ENCODE measurements at regions not wholly inside any gene's neighbourhood (a gene's known extent, or its start where the extent isn't known, plus 50 kb on each side); places are given as distances from the start of the nearest gene placed in this dataset.

- Mint-ChIP-seq H3K27me3 (ENCODE audit: low read depth) (no peaks in the 10 kb centered on the region), H3K4me1 (ENCODE audit: low read depth) (no peaks in the 10 kb centered on the region), H3K27ac (no peak overlapping the region), H3K4me3 (no peak overlapping the region), H3K36me3 (ENCODE audit: low read depth) (no peaks in the 10 kb centered on the region), H3K9me3 (no peaks in the 10 kb centered on the region)
These were observed 498.3 kb downstream of the NPHP4 start for GRCh38 chr1:5493851-5494311.

GRCh38 chr1:5493275-5493674, 498.9 kb downstream of the NPHP4 start:
- H3K4me3 Mint-ChIP-seq: no peak overlapping the region
- H3K4me1 Mint-ChIP-seq (ENCODE audit: low read depth): no peaks in the 10 kb centered on the region
- no peaks in the 10 kb centered on the region for H3K9me3 Mint-ChIP-seq
- no peaks in the 10 kb centered on the region for H3K36me3 Mint-ChIP-seq (ENCODE audit: low read depth)
- H3K27me3 Mint-ChIP-seq (ENCODE audit: low read depth): no peaks in the 10 kb centered on the region
- H3K27ac Mint-ChIP-seq: no peak overlapping the region

GRCh38 chr1:5492846-5493245, 499.4 kb downstream of the NPHP4 start:
- Mint-ChIP-seq H3K27me3 (ENCODE audit: low read depth) (no peaks in the 10 kb centered on the region), H3K36me3 (ENCODE audit: low read depth) (no peaks in the 10 kb centered on the region), H3K9me3 (no peaks in the 10 kb centered on the region), H3K27ac (no peak overlapping the region), H3K4me1 (ENCODE audit: low read depth) (no peaks in the 10 kb centered on the region), H3K4me3 (no peak overlapping the region)

- no peaks in the 10 kb centered on the region for H3K4me1 Mint-ChIP-seq (ENCODE audit: low read depth)
- H3K9me3 Mint-ChIP-seq: no peaks in the 10 kb centered on the region
- no peak overlapping the region for H3K27ac Mint-ChIP-seq
- H3K36me3 Mint-ChIP-seq (ENCODE audit: low read depth): no peaks in the 10 kb centered on the region
- no peaks in the 10 kb centered on the region for H3K27me3 Mint-ChIP-seq (ENCODE audit: low read depth)
- H3K4me3 Mint-ChIP-seq: no peak overlapping the region
These were observed 500.9 kb downstream of the NPHP4 start for GRCh38 chr1:5491207-5491904.

GRCh38 chr1:5490635-5491034, 501.6 kb downstream of the NPHP4 start:
- Mint-ChIP-seq H3K9me3 (no peaks in the 10 kb centered on the region), H3K27ac (no peak overlapping the region), H3K27me3 (ENCODE audit: low read depth) (no peaks in the 10 kb centered on the region), H3K4me1 (ENCODE audit: low read depth) (no peaks in the 10 kb centered on the region), H3K4me3 (no peak overlapping the region), H3K36me3 (ENCODE audit: low read depth) (no peaks in the 10 kb centered on the region)

- Mint-ChIP-seq H3K36me3 (ENCODE audit: low read depth) (no peaks in the 10 kb centered on the region), H3K27ac (no peak overlapping the region), H3K4me1 (ENCODE audit: low read depth) (no peaks in the 10 kb centered on the region), H3K9me3 (no peaks in the 10 kb centered on the region), H3K4me3 (no peak overlapping the region), H3K27me3 (ENCODE audit: low read depth) (no peaks in the 10 kb centered on the region)
These were observed 503.8 kb downstream of the NPHP4 start for GRCh38 chr1:5488448-5488847.

- H3K27me3 Mint-ChIP-seq (ENCODE audit: low read depth): no peaks in the 10 kb centered on the region
- H3K9me3 Mint-ChIP-seq: no peaks in the 10 kb centered on the region
- H3K4me3 Mint-ChIP-seq: no peak overlapping the region
- H3K27ac Mint-ChIP-seq: no peak overlapping the region
- peaks cover 4% of the 10 kb centered on the region for H3K4me1 Mint-ChIP-seq (ENCODE audit: low read depth)
- H3K36me3 Mint-ChIP-seq (ENCODE audit: low read depth): no peaks in the 10 kb centered on the region
These were observed 506.1 kb downstream of the NPHP4 start for GRCh38 chr1:5485968-5486696.

GRCh38 chr1:5485436-5485835, 506.8 kb downstream of the NPHP4 start:
- H3K27me3 Mint-ChIP-seq (ENCODE audit: low read depth): no peaks in the 10 kb centered on the region
- no peak overlapping the region for H3K27ac Mint-ChIP-seq
- H3K4me1 Mint-ChIP-seq (ENCODE audit: low read depth): peaks cover 4% of the 10 kb centered on the region
- H3K9me3 Mint-ChIP-seq: no peaks in the 10 kb centered on the region
- no peaks in the 10 kb centered on the region for H3K36me3 Mint-ChIP-seq (ENCODE audit: low read depth)
- no peak overlapping the region for H3K4me3 Mint-ChIP-seq

GRCh38 chr1:5484451-5485165, 507.6 kb downstream of the NPHP4 start:
- Mint-ChIP-seq H3K36me3 (ENCODE audit: low read depth) (no peaks in the 10 kb centered on the region), H3K27me3 (ENCODE audit: low read depth) (no peaks in the 10 kb centered on the region), H3K27ac (no peak overlapping the region), H3K4me3 (no peak overlapping the region), H3K4me1 (ENCODE audit: low read depth) (peaks cover 4% of the 10 kb centered on the region), H3K9me3 (no peaks in the 10 kb centered on the region)

GRCh38 chr1:5481889-5482288, 510.3 kb downstream of the NPHP4 start:
- Mint-ChIP-seq H3K27me3 (ENCODE audit: low read depth) (no peaks in the 10 kb centered on the region), H3K36me3 (ENCODE audit: low read depth) (no peaks in the 10 kb centered on the region), H3K4me1 (ENCODE audit: low read depth) (peaks cover 4% of the 10 kb centered on the region), H3K4me3 (no peak overlapping the region), H3K27ac (no peak overlapping the region), H3K9me3 (no peaks in the 10 kb centered on the region)

GRCh38 chr1:5480906-5481305, 511.3 kb downstream of the NPHP4 start:
- Mint-ChIP-seq H3K27ac (no peak overlapping the region), H3K4me3 (no peak overlapping the region), H3K4me1 (ENCODE audit: low read depth) (peaks cover 4% of the 10 kb centered on the region), H3K27me3 (ENCODE audit: low read depth) (no peaks in the 10 kb centered on the region), H3K9me3 (no peaks in the 10 kb centered on the region), H3K36me3 (ENCODE audit: low read depth) (no peaks in the 10 kb centered on the region)

GRCh38 chr1:5479876-5480646, 512.2 kb downstream of the NPHP4 start:
- H3K27ac Mint-ChIP-seq: no peak overlapping the region
- no peaks in the 10 kb centered on the region for H3K36me3 Mint-ChIP-seq (ENCODE audit: low read depth)
- H3K9me3 Mint-ChIP-seq: no peaks in the 10 kb centered on the region
- H3K4me1 Mint-ChIP-seq (ENCODE audit: low read depth): peaks cover 4% of the 10 kb centered on the region
- H3K27me3 Mint-ChIP-seq (ENCODE audit: low read depth): no peaks in the 10 kb centered on the region
- no peak overlapping the region for H3K4me3 Mint-ChIP-seq

- Mint-ChIP-seq H3K27ac (no peak overlapping the region), H3K4me3 (no peak overlapping the region), H3K27me3 (ENCODE audit: low read depth) (no peaks in the 10 kb centered on the region), H3K4me1 (ENCODE audit: low read depth) (peaks cover 4% of the 10 kb centered on the region), H3K36me3 (ENCODE audit: low read depth) (no peaks in the 10 kb centered on the region), H3K9me3 (no peaks in the 10 kb centered on the region)
These were observed 513.3 kb downstream of the NPHP4 start for GRCh38 chr1:5478961-5479360.

GRCh38 chr1:5478156-5478695, 514.0 kb downstream of the NPHP4 start:
- peaks cover 4% of the 10 kb centered on the region for H3K4me1 Mint-ChIP-seq (ENCODE audit: low read depth)
- H3K36me3 Mint-ChIP-seq (ENCODE audit: low read depth): no peaks in the 10 kb centered on the region
- H3K27ac Mint-ChIP-seq: no peak overlapping the region
- no peaks in the 10 kb centered on the region for H3K9me3 Mint-ChIP-seq
- no peaks in the 10 kb centered on the region for H3K27me3 Mint-ChIP-seq (ENCODE audit: low read depth)
- no peak overlapping the region for H3K4me3 Mint-ChIP-seq

Data from T-helper 1 cell treated with Interleukin-12 subunit alpha and Interleukin-12 subunit beta and Interleukin-4 antibody, amounts not matched to agents 30 μg/mL and 1 μg/mL, for 36 hours (primary cell).